Endothelial cell of umbilical vein (primary cell): ENCODE measurements at regions not wholly inside any gene's neighbourhood (a gene's known extent, or its start where the extent isn't known, plus 50 kb on each side); places are given as distances from the start of the nearest gene placed in this dataset.

Source experiments
- BruUV-seq: library from RNA; stranded (reverse); fragments of 400-500 nt; replicated peaks from 2 replicates; lab custom pipeline; 2021; lab: Mats Ljungman, UMichigan
- CTCF ChIA-PET: fragments of 300-600, 350-600 bp; sonication (Branson Sonifier 250); formaldehyde crosslinking; loops from one replicate; lab custom pipeline; 2021; ENCODE audit warnings: antibody characterized with exemption, inconsistent platforms; lab: Charles Lee
- POLR2A ChIA-PET: fragments of 300-600, 350-600 bp; sonication (Branson Sonifier 250); formaldehyde crosslinking; loops from one replicate; lab custom pipeline; 2021; ENCODE audit warnings: antibody characterized with exemption, inconsistent platforms; lab: Charles Lee
- DNase-seq: peaks from one replicate; pipeline ENCODE4 v3.0.0-alpha.2; 2011; ENCODE audit warnings: low read depth, low spot score
- FAIRE-seq: peaks from 2 replicates; lab custom pipeline; 2011; peaks lifted over from hg19 to GRCh38; lab: Jason Lieb, UNC
- H2AFZ ChIP-seq: 2 replicates; pipeline ENCODE4 v1.6.0; 2012; ENCODE audit warnings: low read depth, low read length, control low read depth, inconsistent platforms
- H3K27ac ChIP-seq: 2 replicates; pipeline ENCODE4 v1.5.1; 2011; ENCODE audit warnings: low read depth, mild to moderate bottlenecking, control low read depth, low read length, moderate library complexity; ENCODE audit not compliant: insufficient read depth
- H3K27me3 ChIP-seq, 2 experiments: 2 replicates each; pipeline versions ENCODE4 v1.6.0 to v1.6.1; 2011; ENCODE audit warnings: low read length in 2 of 2, mixed read lengths in 1 of 2; ENCODE audit not compliant: control insufficient read depth in 2 of 2, insufficient read depth in 2 of 2
- H3K36me3 ChIP-seq, 2 experiments: 2 replicates in 1 of 2; 3 replicates in 1 of 2; pipeline ENCODE4 v1.5.1; 2011; ENCODE audit warnings: low read length in 2 of 2, mild to moderate bottlenecking in 1 of 2, moderate library complexity in 1 of 2; ENCODE audit not compliant: control insufficient read depth in 2 of 2, insufficient read depth in 2 of 2; ENCODE audit errors: extremely low read depth in 1 of 2
- H3K4me1 ChIP-seq: 3 replicates; pipeline ENCODE4 v1.5.1; 2011; ENCODE audit warnings: mild to moderate bottlenecking, low read length; ENCODE audit not compliant: control insufficient read depth, insufficient read depth; ENCODE audit errors: extremely low read depth
- H3K4me2 ChIP-seq: 2 replicates; pipeline ENCODE4 v1.6.1; 2011; ENCODE audit warnings: low read length, control low read depth, mixed read lengths; ENCODE audit not compliant: insufficient read depth
- H3K4me3 ChIP-seq, 3 experiments: fragments of 200-600 bp in 1 of 3; sonication (generic), shearing (Covaris generic) in 1 of 3; replicated peaks in 1 of 3; 2 replicates each; pipeline ENCODE4 v1.5.1; 2011 to 2016; ENCODE audit warnings: control low read depth in 3 of 3, low read length in 3 of 3, mild to moderate bottlenecking in 2 of 3, inconsistent platforms in 1 of 3, low read depth in 1 of 3, moderate library complexity in 1 of 3; ENCODE audit not compliant: insufficient read depth in 1 of 3
- H3K79me2 ChIP-seq: 2 replicates; pipeline ENCODE4 v1.6.0; 2012; ENCODE audit warnings: low read length, inconsistent platforms; ENCODE audit not compliant: control insufficient read depth, insufficient read depth
- H3K9ac ChIP-seq: replicated peaks from 2 replicates; pipeline ENCODE3; 2011; ENCODE audit warnings: low read length, control low read depth; ENCODE audit not compliant: insufficient read depth; ENCODE audit errors: extremely low read depth
- H3K9me1 ChIP-seq: replicated peaks from 3 replicates; pipeline ENCODE4 v1.6.0; 2011; ENCODE audit warnings: mild to moderate bottlenecking, low read length; ENCODE audit not compliant: control insufficient read depth, insufficient read depth; ENCODE audit errors: extremely low read depth
- H3K9me3 ChIP-seq: replicated peaks from 2 replicates; pipeline ENCODE4 v1.5.1; 2012; ENCODE audit warnings: low read length, inconsistent platforms; ENCODE audit not compliant: control insufficient read depth, insufficient read depth
- H4K20me1 ChIP-seq: replicated peaks from 2 replicates; pipeline ENCODE3; 2011; ENCODE audit warnings: mild to moderate bottlenecking, low read length; ENCODE audit not compliant: control insufficient read depth, insufficient read depth; ENCODE audit errors: extremely low read depth
- CTCF ChIP-seq, 2 donors: IDR thresholded peaks; 1 replicate in 1 of 2; 2 replicates in 1 of 2; pipeline ENCODE4 v1.5.1; 2011; ENCODE audit warnings: low read length in 2 of 2, mild to moderate bottlenecking in 2 of 2, moderate library complexity in 2 of 2, control low read depth in 1 of 2, inconsistent platforms in 1 of 2, low read depth in 1 of 2; ENCODE audit not compliant: insufficient read depth in 1 of 2; ENCODE audit errors: extremely low read depth in 1 of 2
- EZH2 ChIP-seq: IDR thresholded peaks from 2 replicates; pipeline ENCODE4 v1.6.1; 2012; ENCODE audit warnings: borderline replicate concordance, low read depth, mild to moderate bottlenecking, moderate library complexity, low read length, inconsistent platforms; ENCODE audit not compliant: severe bottlenecking
- FOS ChIP-seq: IDR thresholded peaks from 2 replicates; pipeline ENCODE4 v1.6.1; 2011; ENCODE audit warnings: mild to moderate bottlenecking, low read length, moderate library complexity, borderline replicate concordance; ENCODE audit not compliant: insufficient read depth
- GATA2 ChIP-seq: IDR thresholded peaks from 2 replicates; pipeline ENCODE4 v1.7.0; 2011; ENCODE audit warnings: low read depth, mild to moderate bottlenecking, moderate library complexity, mixed read lengths, low read length; ENCODE audit not compliant: insufficient read length, insufficient read depth
- JUN ChIP-seq: IDR thresholded peaks from 2 replicates; pipeline ENCODE4 v1.6.1; 2011; ENCODE audit warnings: borderline replicate concordance, low read depth; ENCODE audit not compliant: insufficient read length, insufficient read depth
- MAX ChIP-seq: IDR thresholded peaks from 2 replicates; pipeline ENCODE4 v1.6.1; 2011; ENCODE audit not compliant: insufficient read depth, insufficient read length
- MYC ChIP-seq: IDR thresholded peaks from one replicate; pipeline ENCODE4 v1.6.1; 2011; ENCODE audit warnings: mild to moderate bottlenecking, low read depth, low read length
- POLR2A ChIP-seq: IDR thresholded peaks from 2 replicates; pipeline ENCODE4 v1.6.1; 2012; ENCODE audit warnings: low read depth, mild to moderate bottlenecking, control low read depth, low read length
- POLR2AphosphoS5 ChIP-seq: IDR thresholded peaks from 2 replicates; pipeline ENCODE4 v1.6.1; 2012; ENCODE audit warnings: low read depth, mild to moderate bottlenecking, control low read depth, low read length, moderate library complexity; ENCODE audit not compliant: insufficient read depth
- dilution Hi-C: fragments of 300-500 bp; cut with MboI; formaldehyde crosslinking; loops from one replicate; pipeline ENCODE4 v1.15.0; 2019; ENCODE audit warnings: low sequenced_read_pairs; ENCODE audit not compliant: extremely low pct_ligation_motif_present
- intact Hi-C: fragments of 100-400 bp; cut with micrococcal nuclease; formaldehyde crosslinking; loops from one replicate; pipeline ENCODE4 v1.10.0; 2022

GRCh38 chr18:78820161-78820834, 159.3 kb upstream of the SALL3 start:
- no peaks in the 10 kb centered on the region for H3K36me3 ChIP-seq
- no peak overlapping the region for H3K4me3 ChIP-seq
- peaks cover 5% of the 10 kb centered on the region for H3K9me3 ChIP-seq
- TF ChIP-seq EZH2 (no peak), POLR2A (no peak), MYC (no peak), CTCF (IDR thresholded peaks at IDR 0.05; ENCODE audit: extremely low read depth in 1 of 2, insufficient read depth in 1 of 2, low read depth in 1 of 2, low read length in 2 of 2) (no peak), POLR2AphosphoS5 (no peak), GATA2 (no peak), JUN (no peak), MAX (no peak), FOS (no peak)
- H3K27ac ChIP-seq = no peak overlapping the region
- H3K4me2 ChIP-seq = no peak overlapping the region
- no peak overlapping the region for H2AFZ ChIP-seq
- BruUV-seq = no TSS peak
- H3K79me2 ChIP-seq = no peaks in the 10 kb centered on the region
- FAIRE-seq (no peak), DNase-seq (no peak)
- intact Hi-C loops (no loop called here), dilution Hi-C loops (no loop called here)
- H3K9ac ChIP-seq = no peak overlapping the region
- no peaks in the 10 kb centered on the region for H3K27me3 ChIP-seq
- no peaks in the 10 kb centered on the region for H4K20me1 ChIP-seq
- no peaks in the 10 kb centered on the region for H3K9me1 ChIP-seq
- no peaks in the 10 kb centered on the region for H3K4me1 ChIP-seq
- CTCF ChIA-PET = no interaction called here
- POLR2A ChIA-PET = no interaction called here
